Suppressor macrophage treated with lipopolysaccharide for 1 hour (primary cell): ENCODE measurements at regions not wholly inside any gene's neighbourhood (a gene's known extent, or its start where the extent isn't known, plus 50 kb on each side); places are given as distances from the start of the nearest gene placed in this dataset.
"Not testable (repeated sequence)": the region's sequence is repeated elsewhere in the genome, so short reads cannot be mapped to it uniquely, and the experiment has no call there.

ENCODE experiments used
- DNase-seq, 3 donors: peaks; one replicate each; pipeline ENCODE4 v3.0.0-alpha.2; 2020 to 2022

- DNase-seq, result no peak
Measured at GRCh38 chr13:80074143-80074752, 266.7 kb downstream of the SPRY2 start.

GRCh38 chr13:80072231-80072630 lies 268.7 kb downstream of the SPRY2 start:
- no peak for DNase-seq

DNA sequence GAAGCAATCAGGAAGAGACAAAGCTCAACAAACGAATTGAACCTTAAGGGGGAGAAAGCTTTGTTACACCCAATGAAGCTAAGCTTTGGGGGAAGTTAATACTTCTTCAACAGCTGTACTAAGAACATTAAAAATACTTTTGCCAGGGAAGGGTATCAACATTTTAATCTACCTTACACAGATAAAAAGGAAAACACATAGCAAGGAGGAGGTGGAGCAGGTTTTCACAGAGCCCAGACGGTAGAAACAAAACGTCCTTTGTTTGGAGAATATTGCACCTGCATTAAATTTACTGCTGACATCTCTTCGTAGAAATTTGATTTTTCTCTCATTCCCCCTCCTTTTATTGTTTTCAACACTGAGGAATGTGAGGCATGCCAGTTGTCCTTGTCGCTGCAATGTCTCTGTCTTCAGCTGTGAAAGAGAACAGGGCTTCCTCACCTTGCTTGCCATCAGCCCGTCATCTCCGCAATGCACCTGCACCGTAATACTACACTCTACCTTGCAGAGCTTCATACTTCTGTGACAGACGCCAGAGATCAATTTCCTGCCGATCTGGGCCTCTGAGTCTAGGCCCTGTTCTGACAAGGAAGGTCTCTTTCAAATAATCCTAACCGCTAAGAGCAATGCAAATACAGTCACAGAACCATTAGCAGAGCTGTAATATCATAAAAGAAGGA lies 270.8 kb downstream of the SPRY2 start:
- no peak for DNase-seq

GRCh38 chr13:80069374-80069773 lies 271.6 kb downstream of the SPRY2 start:
- no peak for DNase-seq

GRCh38 chr13:80065996-80066395 lies 274.9 kb downstream of the SPRY2 start:
- DNase-seq, result no peak

GRCh38 chr13:80062416-80062815 lies 278.5 kb downstream of the SPRY2 start:
- not testable (repeated sequence) for DNase-seq

DNA sequence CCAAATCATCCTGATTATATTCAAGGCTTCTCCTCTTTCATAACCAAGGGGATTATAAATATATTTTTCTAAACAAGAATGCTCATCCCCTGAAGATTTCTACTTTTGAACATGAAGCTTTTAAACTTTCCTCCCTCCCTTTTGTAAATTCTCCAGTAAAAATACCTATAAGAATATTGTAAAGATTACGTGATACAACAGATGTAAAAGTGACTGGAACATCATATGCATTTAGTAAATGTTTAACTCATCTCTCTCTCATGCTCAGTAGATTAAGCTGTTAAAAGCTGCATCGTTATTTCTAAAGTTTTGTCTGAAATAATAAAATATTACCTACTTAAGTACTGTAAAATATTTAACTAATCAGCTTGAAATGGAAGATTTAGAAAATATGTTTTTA lies 281.1 kb downstream of the SPRY2 start:
- no peak for DNase-seq

GRCh38 chr13:80058626-80059025 lies 282.3 kb downstream of the SPRY2 start:
- no peak for DNase-seq

DNA sequence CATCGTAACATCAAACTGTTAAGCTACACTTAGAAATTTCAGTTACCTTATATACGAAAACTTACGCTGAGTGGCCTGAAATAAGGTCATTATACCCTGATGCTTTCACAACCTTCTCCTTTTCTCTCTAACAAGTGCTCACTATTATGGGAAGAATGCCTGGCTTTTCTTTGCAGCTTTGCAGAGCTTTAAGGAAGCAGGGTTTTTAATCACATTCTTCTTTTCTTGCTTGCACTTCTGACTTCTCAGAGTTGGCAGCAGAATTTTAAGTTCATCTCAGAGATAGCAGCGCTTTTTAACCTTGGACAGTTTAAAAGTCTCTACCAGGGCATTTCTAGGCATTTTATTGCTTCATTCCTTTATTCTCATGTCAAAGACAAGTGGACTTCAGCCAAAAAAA lies 285.1 kb downstream of the SPRY2 start:
- no peak for DNase-seq

DNA sequence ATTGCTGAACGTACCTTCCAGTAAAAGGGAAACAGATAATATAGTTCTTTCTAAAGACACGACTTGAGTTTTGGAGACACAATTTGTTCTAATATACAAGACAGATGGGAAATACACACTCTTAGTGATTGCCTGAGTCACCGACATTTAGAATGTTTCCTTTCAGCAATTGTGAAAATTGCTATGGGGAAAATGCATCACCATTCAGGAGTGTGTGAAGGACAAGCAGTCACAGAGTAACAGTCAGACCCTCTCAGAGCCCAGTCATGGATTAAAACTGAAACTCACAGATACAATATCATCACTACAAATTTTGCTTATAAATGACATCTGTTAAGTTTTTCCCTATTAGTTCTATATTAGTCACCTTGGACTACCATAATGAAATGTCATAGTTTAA lies 286.1 kb downstream of the SPRY2 start:
- peak; percentile 33 to 78 (median 57) for DNase-seq

- DNase-seq, result no peak
Measured at GRCh38 chr13:80052286-80052685, 288.6 kb downstream of the SPRY2 start.

- DNase-seq, result no peak
Measured at GRCh38 chr13:80050252-80050651, 290.7 kb downstream of the SPRY2 start.

DNA sequence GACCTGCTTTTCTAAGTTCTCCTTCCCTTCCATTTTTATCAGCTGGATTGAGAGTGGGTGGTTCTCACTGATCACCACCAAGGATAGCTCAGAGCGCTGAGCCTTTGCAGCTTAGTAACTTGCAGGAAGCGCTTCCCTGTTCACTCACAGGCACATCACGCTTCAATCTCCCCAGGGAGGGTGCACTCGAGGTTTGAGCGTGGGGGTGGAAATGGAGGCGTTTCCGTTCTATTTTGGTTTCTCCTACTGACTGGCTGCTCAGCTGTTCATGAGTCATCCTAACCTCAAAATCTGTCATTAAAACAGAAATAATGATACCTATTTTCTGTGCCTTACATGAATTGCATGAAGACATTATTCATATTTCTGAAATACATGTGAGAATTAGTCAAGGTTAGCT lies 292.1 kb downstream of the SPRY2 start:
- DNase-seq, result peak; percentile 96 to 99 (median 99)

DNA sequence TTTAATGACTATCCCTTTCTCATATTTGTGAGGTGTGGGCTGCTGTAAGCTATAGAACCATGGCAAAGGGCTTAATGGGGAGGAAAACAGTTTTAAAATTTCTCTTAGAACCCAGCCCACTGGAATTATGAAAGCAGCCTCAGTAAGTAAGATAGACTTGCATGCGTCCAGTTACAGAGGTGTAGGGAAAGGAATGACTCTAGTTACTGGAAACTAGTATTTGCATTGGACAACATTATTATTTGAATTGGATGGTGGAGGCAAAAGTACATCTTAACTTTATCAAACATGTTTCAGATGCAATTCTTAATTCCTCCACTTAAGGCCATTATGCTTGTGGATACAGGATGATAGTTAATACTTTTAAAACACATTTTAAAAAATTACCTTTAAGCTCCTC lies 292.9 kb downstream of the SPRY2 start:
- peak in 1 of 3 donors; percentile 6 for DNase-seq

DNA sequence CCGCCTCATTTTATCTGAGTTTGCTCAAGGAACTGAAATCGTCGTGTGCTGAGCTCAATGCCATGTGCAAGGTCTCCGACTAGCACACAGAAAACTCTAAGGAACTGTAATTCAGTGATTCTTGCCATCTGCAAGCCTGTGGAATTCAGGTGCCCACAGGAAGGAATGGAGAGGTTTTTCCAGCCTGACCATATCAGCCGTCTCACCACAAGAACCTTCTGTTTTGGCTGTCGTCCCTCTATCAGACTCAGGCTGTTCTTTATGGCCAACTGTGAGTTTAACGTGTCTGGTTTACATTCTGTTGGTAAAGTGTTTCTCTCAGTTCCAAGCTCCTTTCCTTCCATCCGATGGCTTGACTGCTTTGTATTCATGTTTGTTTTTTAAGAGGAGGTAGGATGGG lies 293.5 kb downstream of the SPRY2 start:
- DNase-seq, result no peak

DNA sequence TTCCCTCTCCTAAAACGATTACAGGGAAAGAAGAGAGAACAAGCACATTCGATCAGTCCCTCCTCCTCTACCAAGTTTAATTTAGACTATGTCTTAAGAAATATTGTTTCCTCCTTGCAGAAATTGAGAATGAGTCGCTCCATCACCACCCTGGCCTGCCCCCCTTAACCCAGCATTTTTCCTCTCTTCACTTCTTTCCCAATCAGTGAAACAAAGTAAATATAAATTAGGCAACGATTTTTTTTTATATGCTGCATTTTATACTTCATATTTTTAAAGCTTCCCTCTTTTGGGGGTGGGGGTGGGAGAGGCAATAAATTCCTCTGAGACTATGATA lies 300.0 kb downstream of the SPRY2 start:
- peak; percentile 37 to 64 (median 52) for DNase-seq

GRCh38 chr13:80040196-80040980 lies 300.5 kb downstream of the SPRY2 start:
- DNase-seq, result peak; percentile 71 to 92 (median 87)

DNA sequence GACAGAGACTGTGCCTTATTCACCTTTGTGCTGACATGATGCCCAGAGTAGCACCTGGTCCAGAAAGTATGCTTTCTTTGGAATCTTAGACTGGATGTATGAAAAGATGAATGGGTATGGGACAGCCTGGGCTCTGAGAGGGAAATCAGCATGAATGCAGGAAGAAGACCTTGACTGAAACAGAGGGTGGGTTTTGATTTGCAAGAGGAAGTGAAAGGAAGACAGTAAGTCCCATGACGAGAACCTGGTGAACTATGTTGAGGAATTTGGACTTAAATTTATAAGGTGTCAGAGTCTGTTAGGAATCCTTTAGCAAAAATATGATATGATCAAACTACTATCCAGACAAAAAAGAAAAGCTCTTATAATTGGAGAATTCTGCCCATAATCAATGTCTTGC lies 301.9 kb downstream of the SPRY2 start:
- no peak for DNase-seq

DNA sequence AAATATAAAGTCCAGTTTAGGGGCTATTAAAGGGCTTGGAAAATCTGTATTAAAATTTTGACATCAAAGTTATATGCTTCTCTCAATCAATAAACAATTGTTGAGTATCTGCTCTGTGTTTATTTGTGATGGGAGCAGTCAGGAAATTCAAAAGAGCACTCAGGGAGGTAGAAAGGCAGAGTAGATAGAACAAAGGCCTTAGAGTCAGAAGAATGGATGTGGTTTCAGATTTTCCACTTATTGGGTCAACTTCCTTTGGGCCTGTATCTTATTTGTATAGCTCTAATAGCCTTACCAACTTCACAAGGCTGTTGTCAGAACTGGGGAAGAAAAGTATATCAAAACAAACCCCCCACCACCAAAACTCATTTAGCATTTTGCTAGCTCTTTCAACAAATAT lies 302.6 kb downstream of the SPRY2 start:
- no peak for DNase-seq

DNA sequence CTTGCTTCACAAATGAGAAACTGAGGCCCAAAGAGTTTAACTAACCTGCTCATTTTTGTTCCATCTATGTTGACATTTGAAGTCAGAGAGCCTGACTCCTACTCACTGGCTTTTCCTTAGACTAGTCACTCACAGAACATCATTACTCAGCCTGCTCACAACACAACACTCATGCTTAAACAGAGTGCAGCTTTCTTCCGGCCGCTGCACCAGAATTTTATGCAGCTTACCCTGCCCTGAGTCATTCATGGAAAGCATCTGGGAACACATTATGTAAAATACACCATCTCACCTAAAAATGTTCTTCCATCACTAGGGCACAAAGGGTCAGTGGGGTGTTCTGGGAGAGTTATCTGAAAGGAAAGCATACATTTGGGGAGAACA lies 303.4 kb downstream of the SPRY2 start:
- peak; percentile 84 to 94 (median 90) for DNase-seq

- peak; percentile 82 to 94 (median 92) for DNase-seq
Measured at GRCh38 chr13:80036845-80037504, 304.0 kb downstream of the SPRY2 start.

- no peak for DNase-seq
Measured at GRCh38 chr13:80035096-80035495, 305.8 kb downstream of the SPRY2 start.

GRCh38 chr13:80033951-80034350 lies 307.0 kb downstream of the SPRY2 start:
- no peak for DNase-seq

- no peak for DNase-seq
Measured at GRCh38 chr13:80033286-80033685, 307.6 kb downstream of the SPRY2 start.
